Adipose tissue (tissue), 3 donors: ENCODE measurements at regions not wholly inside any gene's neighbourhood (a gene's known extent, or its start where the extent isn't known, plus 50 kb on each side); places are given as distances from the start of the nearest gene placed in this dataset.

Experiments
- H3K27ac ChIP-seq: one replicate; pipeline ENCODE4 v1.5.1; 2013; ENCODE audit warnings: low read depth, low read length
- WGBS, 3 donors: extraction: QIAGEN DNeasy Blood & Tissue Kit; methylation state at CpG; one replicate each; pipeline ENCODE4 v1.1.7; 2013; 5-methylcytosine and 5-hydroxymethylcytosine counted together
- donor health status: healthy with polysubstance abuse.
- donor health status: Bipolar disorder and iron deficiency.
- donor health status: healthy.

- H3K27ac ChIP-seq: no peak overlapping the region
- WGBS, 3 donors: 40 to 59% (median 57%) methylated on average over 5 of the region's 5 CpGs
Measured at GRCh38 chr10:4677296-4678021, 148.5 kb upstream of the AKR1E2 start.

GRCh38 chr10:4676566-4676965, 149.4 kb upstream of the AKR1E2 start:
- 98 to 100% (median 99%) methylated on average over 3 of the region's 3 CpGs for WGBS, 3 donors
- no peak overlapping the region for H3K27ac ChIP-seq

GRCh38 chr10:4675808-4676207, 150.2 kb upstream of the AKR1E2 start:
- no peak overlapping the region for H3K27ac ChIP-seq

- H3K27ac ChIP-seq: no peak overlapping the region
- 80 to 92% (median 90%) methylated on average over 7 of the region's 7 CpGs for WGBS, 3 donors
Measured at GRCh38 chr10:4673279-4674040, 152.5 kb upstream of the AKR1E2 start.

DNA sequence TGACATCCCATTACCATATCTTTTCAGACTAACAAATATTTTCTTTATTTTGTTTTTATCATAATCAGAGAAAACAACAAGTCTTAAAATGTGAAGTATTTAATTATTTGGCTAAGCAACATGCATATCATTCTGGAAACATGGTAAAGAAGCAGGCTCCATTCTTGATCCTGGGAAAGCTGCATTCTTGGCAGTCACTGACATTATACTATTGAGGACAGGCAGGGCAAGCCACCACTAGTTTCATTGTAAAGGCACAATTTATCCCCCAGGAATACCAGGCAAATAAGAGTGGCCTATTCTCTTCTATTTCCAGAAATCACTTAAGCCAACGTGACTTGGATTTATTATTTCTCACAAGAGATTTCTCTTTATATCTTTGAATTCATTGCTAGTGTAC, 153.8 kb upstream of the AKR1E2 start:
- WGBS, 3 donors: 59 to 68% (median 65%) methylated on average over 1 of the region's 1 CpG
- no peak overlapping the region for H3K27ac ChIP-seq

DNA sequence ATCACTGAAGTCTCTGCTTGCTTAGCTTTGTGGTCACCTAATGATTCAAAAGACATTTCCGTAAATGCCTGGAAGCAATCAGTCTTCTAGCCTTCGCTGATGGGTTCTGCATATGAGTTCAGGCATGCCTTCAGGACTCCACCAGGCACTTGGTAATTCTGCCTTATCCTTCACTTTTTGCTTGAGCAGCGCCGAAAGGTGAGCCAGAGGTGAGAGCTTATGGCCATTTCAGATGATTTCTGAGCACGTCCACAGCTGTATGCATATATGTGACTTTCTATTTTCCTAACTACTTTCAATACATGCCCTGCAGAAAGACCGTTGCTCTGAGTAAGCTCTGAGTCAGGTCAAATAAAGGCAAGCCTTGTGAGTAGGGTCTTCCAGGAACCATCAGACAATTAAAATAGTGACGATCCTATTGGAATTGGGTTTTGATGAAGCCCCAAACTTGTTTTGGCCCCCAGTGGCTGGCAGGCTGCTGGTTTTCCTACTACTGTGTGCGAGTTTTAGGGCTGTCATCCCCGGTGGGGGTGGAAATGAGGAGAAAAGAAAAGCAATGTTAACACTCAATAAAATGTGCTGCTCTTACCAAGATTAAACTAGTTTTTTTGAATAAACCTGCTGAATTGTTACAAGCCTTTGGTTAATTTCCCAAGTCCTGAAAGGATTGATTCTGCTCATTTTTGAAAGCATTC, 154.4 kb upstream of the AKR1E2 start:
- H3K27ac ChIP-seq: no peak overlapping the region
- WGBS, 3 donors: 79 to 86% (median 84%) methylated on average over 9 of the region's 9 CpGs

DNA sequence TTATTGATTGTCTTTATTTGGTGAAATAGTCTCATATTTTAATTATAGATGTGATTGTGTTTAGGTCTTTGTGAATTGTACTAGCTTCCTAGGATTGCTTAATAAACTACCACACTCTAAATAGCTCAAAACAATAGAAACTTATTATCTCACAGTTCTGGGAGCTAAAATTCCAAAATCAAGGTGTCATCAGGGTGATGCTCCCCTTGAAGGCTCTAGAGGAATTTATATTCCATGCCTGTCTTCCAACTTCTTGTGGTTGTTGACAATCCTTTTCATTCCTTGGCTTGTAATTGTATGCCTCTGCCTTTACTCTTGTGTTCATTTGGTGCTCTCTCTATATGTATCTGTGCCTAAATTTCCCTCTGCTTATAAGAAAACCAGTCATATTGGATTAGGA, 155.3 kb upstream of the AKR1E2 start:
- H3K27ac ChIP-seq: no peak overlapping the region

DNA sequence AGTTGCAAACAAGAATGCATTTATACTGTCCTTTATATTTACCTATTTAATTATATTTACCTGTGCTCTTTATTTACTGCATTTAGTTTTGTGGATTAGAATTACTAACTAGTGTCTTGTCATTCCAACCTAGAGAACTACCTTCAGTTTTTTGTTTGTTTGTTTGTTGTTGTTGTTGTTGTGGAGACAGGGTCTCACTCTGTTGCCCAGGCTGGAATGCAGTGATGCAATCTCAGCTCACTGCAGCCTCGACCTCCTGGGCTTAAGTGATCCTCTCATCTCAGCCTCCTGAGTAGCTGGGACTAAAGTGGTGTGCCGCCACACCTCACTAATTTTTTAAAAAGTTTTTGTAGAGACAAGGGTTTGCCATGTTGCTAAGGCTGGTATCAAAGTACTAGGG, 156.4 kb upstream of the AKR1E2 start:
- 75 to 92% (median 90%) methylated on average over 2 of the region's 2 CpGs for WGBS, 3 donors
- no peak overlapping the region for H3K27ac ChIP-seq

DNA sequence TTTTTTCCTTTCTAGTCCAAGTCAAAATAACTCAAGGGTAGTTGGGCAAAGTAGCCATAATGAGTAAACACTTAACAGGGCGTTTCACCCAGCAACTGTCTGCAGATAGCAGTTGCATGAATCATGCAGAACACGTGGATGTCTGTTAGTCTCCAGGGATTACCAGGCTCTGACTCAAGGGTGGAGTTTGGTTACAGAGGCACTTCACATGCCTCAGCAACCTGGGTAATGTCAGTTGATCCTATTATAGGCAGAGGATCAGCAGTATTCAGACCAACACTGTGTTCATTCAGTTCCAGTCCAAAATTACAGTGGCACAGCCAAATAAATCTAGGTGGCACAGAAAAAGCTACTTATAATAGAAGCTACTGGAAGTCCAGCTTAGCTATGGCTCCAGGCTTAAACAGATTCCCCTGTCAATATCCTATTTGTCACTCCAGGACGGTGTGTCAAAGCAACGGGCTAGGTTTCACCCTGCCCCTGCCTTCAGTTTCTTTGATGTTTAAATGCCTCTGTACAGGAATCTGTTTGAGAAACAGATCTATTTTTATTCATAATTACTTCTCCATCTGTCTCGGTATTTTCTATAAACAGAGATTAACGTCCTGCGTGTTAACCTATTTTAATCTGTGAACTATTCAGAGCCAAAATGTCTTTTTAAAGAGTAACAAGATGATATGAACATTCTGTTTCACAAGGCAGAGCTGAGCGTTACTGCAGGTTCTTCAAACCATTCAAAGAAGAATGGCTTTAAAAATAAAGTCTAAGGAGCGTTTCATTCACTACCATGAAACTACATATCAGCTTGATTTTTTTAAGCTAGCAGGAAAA, 162.6 kb upstream of the AKR1E2 start:
- H3K27ac ChIP-seq: peak overlapping the region; percentile 53

DNA sequence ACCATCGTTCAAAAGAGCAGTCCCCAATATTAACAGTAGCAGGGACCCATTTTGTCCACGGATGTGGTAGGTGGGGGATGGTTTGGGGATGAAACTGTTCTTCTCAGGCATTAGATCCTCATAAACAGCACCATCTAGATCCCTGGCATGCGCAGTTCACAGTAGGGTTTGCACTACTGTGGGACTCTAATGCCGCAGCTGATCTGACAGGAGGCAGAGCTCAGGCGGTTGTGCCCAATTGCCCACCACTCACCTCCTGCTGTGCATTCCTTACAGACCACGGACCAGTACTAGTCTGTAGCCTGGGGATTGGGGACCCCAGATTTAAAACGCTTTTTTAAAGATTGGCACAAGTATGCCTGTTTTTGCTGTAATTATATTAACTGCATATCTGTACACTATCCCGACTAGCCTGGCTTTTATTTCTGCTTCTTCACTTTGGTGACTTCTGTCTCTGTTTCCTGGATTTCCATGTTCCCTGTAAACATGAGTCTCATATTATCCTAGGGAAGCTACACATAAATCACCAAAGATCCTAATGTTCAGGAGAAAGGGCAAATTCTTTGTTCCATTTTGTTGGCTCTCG, 163.3 kb upstream of the AKR1E2 start:
- H3K27ac ChIP-seq: peak overlapping the region; percentile 76
- WGBS, 3 donors: 66 to 72% (median 70%) methylated on average over 9 of the region's 9 CpGs

More for the DNA sequence above, 162.6 kb upstream of the AKR1E2 start:
- WGBS, 3 donors: 14 to 41% (median 30%) methylated on average over 9 of the region's 9 CpGs

GRCh38 chr10:4661511-4662255, 164.3 kb upstream of the AKR1E2 start:
- 51 to 67% (median 57%) methylated on average over 16 of the region's 16 CpGs for WGBS, 3 donors

GRCh38 chr10:4658777-4659176, 167.2 kb upstream of the AKR1E2 start:
- H3K27ac ChIP-seq: no peak overlapping the region
- WGBS, 3 donors: 28 to 86% (median 83%) methylated on average over 8 of the region's 8 CpGs

More at GRCh38 chr10:4661511-4662255, 164.3 kb upstream of the AKR1E2 start:
- no peak overlapping the region for H3K27ac ChIP-seq

GRCh38 chr10:4656576-4657194, 169.3 kb upstream of the AKR1E2 start:
- H3K27ac ChIP-seq: no peak overlapping the region
- 14 to 17% (median 15%) methylated on average over 7 of the region's 7 CpGs for WGBS, 3 donors

GRCh38 chr10:4655879-4656278, 170.1 kb upstream of the AKR1E2 start:
- 59 to 66% (median 62%) methylated on average over 5 of the region's 5 CpGs for WGBS, 3 donors
- no peak overlapping the region for H3K27ac ChIP-seq

- WGBS, 3 donors: 80 to 92% (median 88%) methylated on average over 3 of the region's 3 CpGs
- no peak overlapping the region for H3K27ac ChIP-seq
Measured at GRCh38 chr10:4655406-4655805, 170.6 kb upstream of the AKR1E2 start.

GRCh38 chr10:4654496-4654895, 171.5 kb upstream of the AKR1E2 start:
- H3K27ac ChIP-seq: no peak overlapping the region
- 75 to 96% (median 95%) methylated on average over 2 of the region's 2 CpGs for WGBS, 3 donors

DNA sequence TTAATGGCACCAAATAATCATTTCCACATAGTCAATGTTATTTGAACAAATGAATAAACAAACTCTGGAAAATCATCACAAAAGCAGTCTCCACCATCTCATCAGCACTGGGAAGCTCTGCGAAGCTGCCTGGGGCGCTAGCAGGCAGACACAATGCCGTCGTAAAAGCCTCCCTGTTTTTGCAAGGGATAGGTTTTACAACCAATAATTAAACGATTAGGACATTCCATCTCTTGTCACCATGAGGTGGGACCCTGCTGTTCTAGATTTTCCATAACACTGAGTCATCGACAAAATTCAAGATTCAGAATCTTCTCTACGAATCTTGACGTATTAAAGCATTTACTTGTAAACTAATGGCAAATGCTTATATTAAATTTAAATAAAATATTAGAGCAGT, 172.8 kb upstream of the AKR1E2 start:
- WGBS, 3 donors: 59 to 95% (median 91%) methylated on average over 8 of the region's 8 CpGs
- H3K27ac ChIP-seq: no peak overlapping the region
